ENCODE measurements at regions not wholly inside any gene's neighbourhood (a gene's known extent, or its start where the extent isn't known, plus 50 kb on each side); places are given as distances from the start of the nearest gene placed in this dataset.
"Not testable (repeated sequence)": the region's sequence is repeated elsewhere in the genome, so short reads cannot be mapped to it uniquely, and the experiment has no call there.

DNA sequence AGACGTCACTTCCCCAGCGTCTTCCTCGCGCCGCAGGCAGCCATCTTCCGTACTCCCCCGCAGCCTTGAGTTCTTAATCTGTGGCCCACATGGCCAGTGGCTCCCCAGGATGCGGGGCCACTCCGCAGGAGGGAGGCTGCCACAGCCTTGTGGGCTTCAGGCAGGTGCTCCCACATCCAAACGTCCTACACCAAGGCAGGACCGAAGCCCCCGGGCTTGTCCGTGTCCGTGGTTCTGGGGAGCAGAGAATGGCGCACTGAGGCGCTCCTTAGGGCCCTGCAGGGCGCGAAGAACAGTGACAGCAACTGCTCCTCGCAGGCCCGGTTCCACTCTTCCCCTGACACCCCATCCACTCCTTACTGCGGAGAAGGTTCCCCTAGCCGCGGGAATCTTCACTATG is 755.8 kb downstream of the PRIM2 start:
- H3K4me1 Mint-ChIP-seq (ENCODE audit: unreplicated experiment): no peaks in the 10 kb centered on the region
- no peaks in the 10 kb centered on the region for H3K36me3 Mint-ChIP-seq
- DNase-seq (ENCODE audit: extremely low spot score, unreplicated experiment): no peak
- no peak overlapping the region for H3K4me3 Mint-ChIP-seq
- no peaks in the 10 kb centered on the region for H3K9me3 Mint-ChIP-seq
- H3K27me3 Mint-ChIP-seq: no peaks in the 10 kb centered on the region
- H3K27ac Mint-ChIP-seq: no peak overlapping the region
- TF ChIP-seq, protein P1, sequence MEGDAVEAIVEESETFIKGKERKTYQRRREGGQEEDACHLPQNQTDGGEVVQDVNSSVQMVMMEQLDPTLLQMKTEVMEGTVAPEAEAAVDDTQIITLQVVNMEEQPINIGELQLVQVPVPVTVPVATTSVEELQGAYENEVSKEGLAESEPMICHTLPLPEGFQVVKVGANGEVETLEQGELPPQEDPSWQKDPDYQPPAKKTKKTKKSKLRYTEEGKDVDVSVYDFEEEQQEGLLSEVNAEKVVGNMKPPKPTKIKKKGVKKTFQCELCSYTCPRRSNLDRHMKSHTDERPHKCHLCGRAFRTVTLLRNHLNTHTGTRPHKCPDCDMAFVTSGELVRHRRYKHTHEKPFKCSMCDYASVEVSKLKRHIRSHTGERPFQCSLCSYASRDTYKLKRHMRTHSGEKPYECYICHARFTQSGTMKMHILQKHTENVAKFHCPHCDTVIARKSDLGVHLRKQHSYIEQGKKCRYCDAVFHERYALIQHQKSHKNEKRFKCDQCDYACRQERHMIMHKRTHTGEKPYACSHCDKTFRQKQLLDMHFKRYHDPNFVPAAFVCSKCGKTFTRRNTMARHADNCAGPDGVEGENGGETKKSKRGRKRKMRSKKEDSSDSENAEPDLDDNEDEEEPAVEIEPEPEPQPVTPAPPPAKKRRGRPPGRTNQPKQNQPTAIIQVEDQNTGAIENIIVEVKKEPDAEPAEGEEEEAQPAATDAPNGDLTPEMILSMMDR (conservative IDR thresholded peaks at IDR 0.05): no peak

- not testable (repeated sequence) for H3K4me3 Mint-ChIP-seq; H3K36me3 Mint-ChIP-seq; DNase-seq (ENCODE audit: extremely low spot score, unreplicated experiment); H3K27me3 Mint-ChIP-seq; H3K4me1 Mint-ChIP-seq (ENCODE audit: unreplicated experiment); H3K27ac Mint-ChIP-seq; H3K9me3 Mint-ChIP-seq
These were observed 772.6 kb downstream of the PRIM2 start for GRCh38 chr6:58090067-58090466.

DNA sequence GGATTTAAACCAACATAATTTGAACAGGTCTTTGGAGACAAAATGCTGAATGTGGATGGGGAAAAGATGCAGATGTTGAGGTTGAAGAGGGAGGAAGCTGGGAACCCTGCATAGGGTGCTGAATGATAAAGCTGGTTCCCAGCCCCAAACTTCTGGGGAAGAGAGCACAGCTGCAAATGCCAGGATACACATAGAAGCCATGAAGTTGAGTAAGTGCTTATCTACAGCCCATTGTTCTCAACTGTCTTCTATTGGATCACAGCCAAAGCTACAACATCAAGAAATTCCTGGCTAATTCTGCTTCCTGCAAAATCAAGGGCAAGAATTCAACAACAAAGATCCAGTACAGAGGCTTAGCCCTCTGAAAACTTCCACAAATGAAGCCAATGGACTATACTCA is 779.8 kb downstream of the PRIM2 start:
- not testable (repeated sequence) for H3K27ac Mint-ChIP-seq; H3K4me3 Mint-ChIP-seq; DNase-seq (ENCODE audit: extremely low spot score, unreplicated experiment); H3K4me1 Mint-ChIP-seq (ENCODE audit: unreplicated experiment); H3K36me3 Mint-ChIP-seq; H3K27me3 Mint-ChIP-seq; H3K9me3 Mint-ChIP-seq

GRCh38 chr6:58113960-58114359 is 796.5 kb downstream of the PRIM2 start:
- H3K27me3 Mint-ChIP-seq: no peaks in the 10 kb centered on the region
- no peak overlapping the region for H3K4me3 Mint-ChIP-seq
- H3K9me3 Mint-ChIP-seq: no peaks in the 10 kb centered on the region
- TF ChIP-seq, protein P1 (conservative IDR thresholded peaks at IDR 0.05): no peak
- DNase-seq (ENCODE audit: extremely low spot score, unreplicated experiment): no peak
- H3K27ac Mint-ChIP-seq: no peak overlapping the region
- H3K4me1 Mint-ChIP-seq (ENCODE audit: unreplicated experiment): no peaks in the 10 kb centered on the region
- H3K36me3 Mint-ChIP-seq: no peaks in the 10 kb centered on the region

DNA sequence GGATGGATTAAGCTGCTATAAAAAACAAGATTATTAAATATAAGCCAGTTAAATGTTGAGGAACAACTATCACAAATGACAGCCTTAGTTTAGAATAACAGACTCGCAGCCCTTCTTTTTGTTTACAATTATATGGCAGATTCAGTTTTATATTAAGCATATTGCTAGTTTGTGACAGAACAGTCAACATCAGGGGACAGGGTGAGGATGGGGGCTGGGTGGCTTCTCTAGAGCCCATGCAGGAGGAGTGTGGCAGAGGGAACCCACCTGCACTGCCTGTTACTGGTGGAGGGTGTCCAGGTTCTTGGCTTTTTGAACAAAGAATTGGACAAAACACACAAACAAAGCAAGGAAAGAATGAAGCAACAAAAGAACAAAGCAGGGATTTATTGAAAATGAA is 799.7 kb downstream of the PRIM2 start:
- not testable (repeated sequence) for H3K36me3 Mint-ChIP-seq; H3K4me3 Mint-ChIP-seq; DNase-seq (ENCODE audit: extremely low spot score, unreplicated experiment); H3K9me3 Mint-ChIP-seq; H3K27ac Mint-ChIP-seq; H3K27me3 Mint-ChIP-seq; H3K4me1 Mint-ChIP-seq (ENCODE audit: unreplicated experiment)

DNA sequence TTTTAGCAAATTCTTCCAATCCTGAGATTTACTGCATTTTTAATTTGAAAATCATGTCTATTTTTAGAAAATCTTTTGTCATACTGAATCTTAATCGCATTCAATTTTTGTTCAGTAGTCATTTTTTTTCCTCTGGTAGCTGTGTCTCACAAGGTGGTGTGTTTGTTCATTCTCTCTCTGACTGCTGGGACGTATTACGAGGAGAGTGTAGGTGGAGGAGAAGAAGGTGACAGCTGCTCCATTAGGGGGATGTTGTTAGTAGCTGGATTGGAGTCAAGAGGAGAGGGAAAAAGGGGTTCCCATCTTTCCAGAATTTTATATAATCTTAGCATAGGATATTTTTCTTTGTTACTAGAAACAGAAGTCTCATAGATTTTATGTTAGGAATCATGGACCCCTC is 804.2 kb downstream of the PRIM2 start:
- H3K4me1 Mint-ChIP-seq (ENCODE audit: unreplicated experiment); H3K27me3 Mint-ChIP-seq; H3K9me3 Mint-ChIP-seq; DNase-seq (ENCODE audit: extremely low spot score, unreplicated experiment); H3K27ac Mint-ChIP-seq; H3K36me3 Mint-ChIP-seq; H3K4me3 Mint-ChIP-seq: not testable (repeated sequence)

DNA sequence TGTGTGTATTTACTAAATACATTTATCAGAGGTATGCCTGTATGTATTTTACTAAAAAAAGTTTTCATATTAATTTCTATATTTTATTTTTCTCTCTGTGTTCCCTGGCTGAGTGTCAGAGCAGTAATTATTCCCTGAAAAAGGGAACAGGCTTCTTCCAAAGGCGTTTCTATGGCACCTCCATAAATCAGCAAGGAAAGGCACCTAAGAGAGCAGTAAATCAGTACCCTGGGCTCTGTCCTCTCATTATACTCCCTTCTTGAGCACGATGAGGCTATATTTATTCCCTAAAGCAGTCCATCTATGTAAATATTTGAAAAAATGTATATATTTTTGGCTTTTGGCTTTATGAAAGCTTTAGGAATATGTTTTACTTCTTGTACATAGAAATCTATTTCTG is 806.3 kb downstream of the PRIM2 start:
- not testable (repeated sequence) for H3K27me3 Mint-ChIP-seq; H3K36me3 Mint-ChIP-seq; H3K4me1 Mint-ChIP-seq (ENCODE audit: unreplicated experiment); H3K9me3 Mint-ChIP-seq; H3K4me3 Mint-ChIP-seq; H3K27ac Mint-ChIP-seq; DNase-seq (ENCODE audit: extremely low spot score, unreplicated experiment)

DNA sequence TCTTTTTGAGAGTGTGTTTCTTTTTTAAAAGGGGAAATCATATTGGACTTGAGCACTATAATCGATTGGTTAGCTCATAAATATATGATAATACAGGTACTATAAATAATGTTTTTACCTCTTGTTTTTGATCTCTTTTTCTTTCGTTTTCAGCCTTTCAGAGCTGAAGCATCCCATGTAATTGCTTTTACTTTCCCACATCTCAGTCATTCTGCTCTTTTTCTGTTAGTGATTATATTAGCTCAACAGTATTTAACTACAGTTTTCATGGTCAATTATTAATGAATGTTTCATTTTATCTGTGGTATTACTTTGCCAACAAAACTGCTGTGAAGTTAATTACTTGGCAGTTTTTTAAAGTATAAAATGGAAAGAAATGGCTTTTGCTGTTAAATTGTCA is 811.1 kb downstream of the PRIM2 start:
- DNase-seq (ENCODE audit: extremely low spot score, unreplicated experiment); H3K27me3 Mint-ChIP-seq; H3K36me3 Mint-ChIP-seq; H3K9me3 Mint-ChIP-seq; H3K4me3 Mint-ChIP-seq; H3K27ac Mint-ChIP-seq; H3K4me1 Mint-ChIP-seq (ENCODE audit: unreplicated experiment): not testable (repeated sequence)

- H3K4me1 Mint-ChIP-seq (ENCODE audit: unreplicated experiment); H3K9me3 Mint-ChIP-seq; DNase-seq (ENCODE audit: extremely low spot score, unreplicated experiment); H3K27me3 Mint-ChIP-seq; H3K27ac Mint-ChIP-seq; H3K4me3 Mint-ChIP-seq; H3K36me3 Mint-ChIP-seq: not testable (repeated sequence)
These were observed 811.7 kb downstream of the PRIM2 start for GRCh38 chr6:58129098-58129497.

DNA sequence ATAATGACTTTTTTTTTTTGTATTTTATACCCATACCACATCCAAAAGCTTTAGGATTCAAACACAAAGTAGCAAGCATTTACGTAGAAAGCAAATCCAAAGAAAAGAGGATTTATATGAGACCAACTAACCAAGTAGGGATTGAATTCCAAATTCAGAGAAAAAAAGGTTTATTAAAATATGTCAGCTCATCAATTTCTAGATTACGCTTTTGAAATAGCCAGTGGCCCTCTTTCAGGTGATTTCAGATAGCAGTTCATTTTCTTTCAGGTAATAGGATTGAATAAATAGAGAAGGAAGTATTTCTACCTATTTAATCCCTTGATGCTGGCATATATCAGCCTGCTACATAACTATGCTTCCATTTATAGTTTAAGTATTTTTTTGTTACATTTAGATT is 822.3 kb downstream of the PRIM2 start:
- H3K4me3 Mint-ChIP-seq; H3K36me3 Mint-ChIP-seq; H3K9me3 Mint-ChIP-seq; DNase-seq (ENCODE audit: extremely low spot score, unreplicated experiment); H3K4me1 Mint-ChIP-seq (ENCODE audit: unreplicated experiment); H3K27ac Mint-ChIP-seq; H3K27me3 Mint-ChIP-seq: not testable (repeated sequence)

DNA sequence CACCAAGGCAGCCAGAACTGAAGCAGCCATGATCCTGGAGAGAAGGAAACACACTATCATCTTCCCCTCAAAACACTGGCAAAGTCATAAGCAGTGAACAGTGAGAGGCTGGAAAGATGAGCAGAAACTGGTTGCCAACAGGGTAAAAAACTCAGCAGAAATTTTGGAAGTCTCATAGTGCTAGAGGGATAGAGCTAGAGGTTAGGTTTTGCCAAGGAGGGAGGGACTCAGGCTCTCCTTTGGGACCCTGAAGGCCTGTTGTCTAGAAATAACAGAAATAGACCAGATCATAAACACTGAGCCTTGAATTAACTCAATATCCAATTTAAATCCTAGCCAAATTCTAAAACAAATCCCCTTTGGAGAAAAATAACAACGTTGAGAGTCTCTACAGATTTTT is 853.6 kb downstream of the PRIM2 start:
- not testable (repeated sequence) for H3K36me3 Mint-ChIP-seq; H3K4me3 Mint-ChIP-seq; H3K9me3 Mint-ChIP-seq; DNase-seq (ENCODE audit: extremely low spot score, unreplicated experiment); H3K4me1 Mint-ChIP-seq (ENCODE audit: unreplicated experiment); H3K27ac Mint-ChIP-seq; H3K27me3 Mint-ChIP-seq

- H3K36me3 Mint-ChIP-seq; H3K4me1 Mint-ChIP-seq (ENCODE audit: unreplicated experiment); H3K27me3 Mint-ChIP-seq; H3K9me3 Mint-ChIP-seq; H3K4me3 Mint-ChIP-seq; H3K27ac Mint-ChIP-seq; DNase-seq (ENCODE audit: extremely low spot score, unreplicated experiment): not testable (repeated sequence)
These were observed 864.2 kb downstream of the PRIM2 start for GRCh38 chr6:58181557-58182065.

- H3K27ac Mint-ChIP-seq; DNase-seq (ENCODE audit: extremely low spot score, unreplicated experiment); H3K36me3 Mint-ChIP-seq; H3K9me3 Mint-ChIP-seq; H3K4me1 Mint-ChIP-seq (ENCODE audit: unreplicated experiment); H3K27me3 Mint-ChIP-seq; H3K4me3 Mint-ChIP-seq: not testable (repeated sequence)
These were observed 867.9 kb downstream of the PRIM2 start for GRCh38 chr6:58185300-58185699.
